GM19397 (cell line): ENCODE measurements at regions not wholly inside any gene's neighbourhood (a gene's known extent, or its start where the extent isn't known, plus 50 kb on each side); places are given as distances from the start of the nearest gene placed in this dataset.
"Not testable (repeated sequence)": the region's sequence is repeated elsewhere in the genome, so short reads cannot be mapped to it uniquely, and the experiment has no call there.

Source experiments
- ATAC-seq: cut with Tn5 transposase; IDR thresholded peaks from one replicate; pipeline ENCODE4 v1.9.1; 2021; ENCODE audit warnings: mild to moderate bottlenecking, moderate library complexity; ENCODE audit not compliant: unreplicated experiment

- ATAC-seq: no peak
Measured at GRCh38 chr7:69182596-69183467, 415.4 kb upstream of the AUTS2 start.

GRCh38 chr7:69184339-69184738, 413.9 kb upstream of the AUTS2 start:
- no peak for ATAC-seq

- ATAC-seq: no peak
Measured at GRCh38 chr7:69185170-69185569, 413.1 kb upstream of the AUTS2 start.

- no peak for ATAC-seq
Measured at GRCh38 chr7:69186974-69187373, 411.3 kb upstream of the AUTS2 start.

- no peak for ATAC-seq
Measured at GRCh38 chr7:69187824-69188333, 410.4 kb upstream of the AUTS2 start.

GRCh38 chr7:69189406-69189805, 408.9 kb upstream of the AUTS2 start:
- no peak for ATAC-seq

GRCh38 chr7:69190025-69190424, 408.2 kb upstream of the AUTS2 start:
- ATAC-seq: no peak

- no peak for ATAC-seq
Measured at GRCh38 chr7:69190763-69191162, 407.5 kb upstream of the AUTS2 start.

GRCh38 chr7:69192134-69192533, 406.1 kb upstream of the AUTS2 start:
- no peak for ATAC-seq

GRCh38 chr7:69193061-69193460, 405.2 kb upstream of the AUTS2 start:
- ATAC-seq: no peak

GRCh38 chr7:69196593-69196992, 401.7 kb upstream of the AUTS2 start:
- no peak for ATAC-seq

- ATAC-seq: no peak
Measured at GRCh38 chr7:69198250-69198649, 400.0 kb upstream of the AUTS2 start.

- no peak for ATAC-seq
Measured at GRCh38 chr7:69199041-69199440, 399.2 kb upstream of the AUTS2 start.

GRCh38 chr7:69199661-69200060, 398.6 kb upstream of the AUTS2 start:
- no peak for ATAC-seq

- ATAC-seq: no peak
Measured at GRCh38 chr7:69203871-69204270, 394.4 kb upstream of the AUTS2 start.

- ATAC-seq: no peak
Measured at GRCh38 chr7:69204943-69205342, 393.3 kb upstream of the AUTS2 start.

- no peak for ATAC-seq
Measured at GRCh38 chr7:69205581-69205980, 392.7 kb upstream of the AUTS2 start.

- no peak for ATAC-seq
Measured at GRCh38 chr7:69208276-69208675, 390.0 kb upstream of the AUTS2 start.

GRCh38 chr7:69208848-69209247, 389.4 kb upstream of the AUTS2 start:
- ATAC-seq: no peak

- ATAC-seq: no peak
Measured at GRCh38 chr7:69211336-69211735, 386.9 kb upstream of the AUTS2 start.

GRCh38 chr7:69211739-69212138, 386.5 kb upstream of the AUTS2 start:
- ATAC-seq: no peak

GRCh38 chr7:69213878-69214277, 384.4 kb upstream of the AUTS2 start:
- ATAC-seq: no peak

GRCh38 chr7:69215516-69215915, 382.8 kb upstream of the AUTS2 start:
- ATAC-seq: not testable (repeated sequence)
